Upper lobe of left lung (tissue), 4 donors: ENCODE measurements at regions not wholly inside any gene's neighbourhood (a gene's known extent, or its start where the extent isn't known, plus 50 kb on each side); places are given as distances from the start of the nearest gene placed in this dataset.

Source experiments
- POLR2A ChIP-seq, 4 donors: fragments of 450-650 bp; IDR thresholded peaks; one replicate each; pipeline ENCODE4 v1.5.1; 2016 to 2017; ENCODE audit warnings: antibody characterized with exemption in 4 of 4, mild to moderate bottlenecking in 2 of 4
- TF ChIP-seq, protein P1 (sequence below), 6 experiments: fragments of 450-650 bp in 4 of 6; fragments of 200-600 bp in 2 of 6; sonication (generic) in 2 of 6; IDR thresholded peaks; one replicate each; pipeline ENCODE4 v1.5.1; 2016 to 2019; ENCODE audit warnings: antibody characterized with exemption in 6 of 6

DNA sequence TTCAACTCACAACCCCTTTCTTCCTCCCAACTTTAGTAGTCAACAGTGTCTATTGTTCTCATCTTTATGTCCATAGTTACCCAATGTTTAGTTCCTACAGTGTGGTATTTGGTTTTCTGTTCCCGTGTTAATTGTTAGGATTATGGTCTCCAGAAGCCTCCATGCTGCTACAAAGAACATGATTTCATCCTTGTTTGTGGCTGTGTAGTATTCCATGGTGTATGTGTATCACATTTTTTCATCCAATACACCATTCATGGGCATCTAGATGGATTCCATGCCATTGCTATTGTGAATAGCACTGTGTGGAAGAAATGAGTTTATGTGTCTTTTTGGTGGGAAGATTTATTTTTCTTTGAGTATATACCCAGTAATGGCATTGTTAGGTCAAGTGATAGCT, 420.3 kb downstream of the XYLT1 start:
- TF ChIP-seq, protein P1, sequence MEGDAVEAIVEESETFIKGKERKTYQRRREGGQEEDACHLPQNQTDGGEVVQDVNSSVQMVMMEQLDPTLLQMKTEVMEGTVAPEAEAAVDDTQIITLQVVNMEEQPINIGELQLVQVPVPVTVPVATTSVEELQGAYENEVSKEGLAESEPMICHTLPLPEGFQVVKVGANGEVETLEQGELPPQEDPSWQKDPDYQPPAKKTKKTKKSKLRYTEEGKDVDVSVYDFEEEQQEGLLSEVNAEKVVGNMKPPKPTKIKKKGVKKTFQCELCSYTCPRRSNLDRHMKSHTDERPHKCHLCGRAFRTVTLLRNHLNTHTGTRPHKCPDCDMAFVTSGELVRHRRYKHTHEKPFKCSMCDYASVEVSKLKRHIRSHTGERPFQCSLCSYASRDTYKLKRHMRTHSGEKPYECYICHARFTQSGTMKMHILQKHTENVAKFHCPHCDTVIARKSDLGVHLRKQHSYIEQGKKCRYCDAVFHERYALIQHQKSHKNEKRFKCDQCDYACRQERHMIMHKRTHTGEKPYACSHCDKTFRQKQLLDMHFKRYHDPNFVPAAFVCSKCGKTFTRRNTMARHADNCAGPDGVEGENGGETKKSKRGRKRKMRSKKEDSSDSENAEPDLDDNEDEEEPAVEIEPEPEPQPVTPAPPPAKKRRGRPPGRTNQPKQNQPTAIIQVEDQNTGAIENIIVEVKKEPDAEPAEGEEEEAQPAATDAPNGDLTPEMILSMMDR (IDR thresholded peaks at IDR 0.05): no peak
- no peak for TF ChIP-seq POLR2A (IDR thresholded peaks at IDR 0.05)
